SKM-1 (cell line): ENCODE measurements at regions not wholly inside any gene's neighbourhood (a gene's known extent, or its start where the extent isn't known, plus 50 kb on each side); places are given as distances from the start of the nearest gene placed in this dataset.
"Not testable (repeated sequence)": the region's sequence is repeated elsewhere in the genome, so short reads cannot be mapped to it uniquely, and the experiment has no call there.

Source experiments
- DNase-seq: peaks from one replicate; lab custom pipeline; 2025; ENCODE audit not compliant: unreplicated experiment; lab: John Stamatoyannopoulos, UW

GRCh38 chr10:22875581-22875980, 52.3 kb upstream of the ARMC3 start:
- DNase-seq = no peak

DNA sequence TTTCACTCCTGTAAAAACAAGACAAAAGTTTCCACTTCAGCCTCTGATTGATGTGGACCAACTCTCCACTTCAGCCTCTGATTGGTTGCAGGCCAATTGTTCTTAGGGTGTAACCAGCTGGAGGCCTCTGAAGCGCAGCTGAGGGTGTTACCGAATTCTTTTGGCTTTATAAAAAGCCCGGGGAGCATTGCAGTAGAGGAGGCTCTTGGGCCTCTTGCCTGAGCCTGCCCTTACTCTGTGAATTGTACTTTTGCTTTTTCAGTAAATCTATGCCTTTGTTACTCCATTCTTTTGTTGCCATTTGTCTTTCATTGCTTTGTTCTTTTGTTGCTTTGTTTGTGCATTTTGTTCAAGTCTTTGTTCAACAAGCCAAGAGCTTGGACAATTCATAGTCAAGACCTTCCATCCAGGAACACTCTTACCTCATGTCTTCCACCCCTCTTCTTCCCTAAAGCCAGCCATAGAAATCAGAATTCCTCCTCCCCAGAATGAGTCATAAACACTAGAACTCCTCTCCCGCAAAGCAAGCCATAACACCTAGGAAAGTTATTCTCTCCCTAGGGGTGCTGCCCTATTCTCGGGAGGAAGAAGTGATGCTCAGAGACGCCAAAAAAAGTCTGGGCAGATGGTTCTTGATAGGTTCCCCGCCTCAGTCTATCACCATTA, 53.5 kb upstream of the ARMC3 start:
- DNase-seq = no peak

DNA sequence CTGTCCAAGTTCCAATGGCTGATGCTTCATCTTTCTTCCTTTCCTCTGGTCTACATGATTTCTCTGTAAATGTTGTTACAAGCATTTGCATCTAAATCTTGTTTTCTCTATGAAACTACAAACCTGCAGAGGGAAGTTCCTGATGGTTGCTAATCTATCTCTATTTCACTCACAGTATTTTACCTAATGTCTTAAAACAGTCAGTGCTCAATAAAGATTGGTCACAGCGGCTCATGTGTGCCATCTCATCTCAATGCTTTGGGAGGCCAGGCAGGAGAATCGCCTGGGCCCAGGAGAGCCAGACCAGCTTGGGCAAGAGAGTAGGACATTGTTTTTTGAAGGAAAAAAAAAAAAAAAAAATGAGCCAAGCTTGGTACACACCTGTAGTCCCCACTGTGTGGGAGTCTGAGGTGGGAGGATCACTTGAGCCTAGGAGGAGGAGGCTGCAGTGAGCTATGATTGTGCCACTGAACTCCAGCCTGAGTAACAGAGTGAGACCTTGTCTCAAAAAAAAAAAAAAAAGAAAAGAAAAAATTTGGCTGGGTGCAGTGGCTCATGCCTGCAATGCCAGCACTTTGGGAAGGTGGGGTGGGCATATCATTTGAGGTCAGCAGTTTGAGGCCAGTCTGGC, 71.3 kb upstream of the ARMC3 start:
- no peak for DNase-seq

GRCh38 chr10:22854935-22855421, 72.9 kb upstream of the ARMC3 start:
- DNase-seq = no peak

DNA sequence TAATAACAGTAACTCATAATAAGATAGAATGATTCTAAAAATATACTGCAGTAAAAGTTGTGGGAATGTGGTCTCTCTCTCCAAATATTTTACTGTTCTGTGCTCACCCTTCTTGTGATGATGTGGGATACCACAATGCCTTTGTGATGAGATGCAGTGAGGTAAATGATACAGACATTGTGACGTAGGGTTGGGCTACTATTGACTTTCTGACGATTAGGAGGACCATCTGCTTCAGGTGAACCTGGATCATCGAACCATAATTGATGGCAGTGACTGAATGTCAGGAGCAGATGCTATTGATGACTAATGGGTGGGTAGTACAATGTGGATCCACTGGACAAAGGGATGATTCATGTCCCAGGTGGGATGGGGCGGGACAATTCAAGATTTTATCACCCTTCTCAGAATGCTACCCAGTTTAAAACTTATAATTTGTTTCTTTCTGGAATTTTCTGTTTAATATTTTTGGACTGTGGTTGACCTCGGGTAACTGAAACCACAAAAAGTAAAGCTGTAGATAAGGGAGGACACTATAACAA, 73.9 kb upstream of the ARMC3 start:
- DNase-seq = no peak

- DNase-seq = no peak
These were observed 75.0 kb upstream of the ARMC3 start for GRCh38 chr10:22852712-22853353.

DNA sequence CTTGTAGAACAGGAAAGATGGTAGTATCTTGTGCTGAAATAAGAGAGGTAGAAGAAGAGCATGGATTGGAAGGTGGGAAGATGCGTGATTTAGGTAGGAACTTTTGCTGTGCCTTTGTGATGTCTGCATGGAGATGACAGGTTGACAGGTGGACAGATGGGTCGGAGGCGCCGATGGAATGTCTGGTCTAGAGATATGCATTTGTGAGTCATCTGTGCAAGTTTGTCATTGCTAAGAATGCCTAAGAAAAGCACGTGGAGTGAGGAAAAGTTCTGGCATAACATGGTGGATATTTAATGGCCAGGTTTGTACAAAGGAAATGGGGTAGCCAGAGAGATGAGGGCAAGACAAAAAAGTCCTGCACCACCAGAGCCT, 76.0 kb upstream of the ARMC3 start:
- DNase-seq = no peak

- no peak for DNase-seq
These were observed 77.3 kb upstream of the ARMC3 start for GRCh38 chr10:22850541-22850940.

DNA sequence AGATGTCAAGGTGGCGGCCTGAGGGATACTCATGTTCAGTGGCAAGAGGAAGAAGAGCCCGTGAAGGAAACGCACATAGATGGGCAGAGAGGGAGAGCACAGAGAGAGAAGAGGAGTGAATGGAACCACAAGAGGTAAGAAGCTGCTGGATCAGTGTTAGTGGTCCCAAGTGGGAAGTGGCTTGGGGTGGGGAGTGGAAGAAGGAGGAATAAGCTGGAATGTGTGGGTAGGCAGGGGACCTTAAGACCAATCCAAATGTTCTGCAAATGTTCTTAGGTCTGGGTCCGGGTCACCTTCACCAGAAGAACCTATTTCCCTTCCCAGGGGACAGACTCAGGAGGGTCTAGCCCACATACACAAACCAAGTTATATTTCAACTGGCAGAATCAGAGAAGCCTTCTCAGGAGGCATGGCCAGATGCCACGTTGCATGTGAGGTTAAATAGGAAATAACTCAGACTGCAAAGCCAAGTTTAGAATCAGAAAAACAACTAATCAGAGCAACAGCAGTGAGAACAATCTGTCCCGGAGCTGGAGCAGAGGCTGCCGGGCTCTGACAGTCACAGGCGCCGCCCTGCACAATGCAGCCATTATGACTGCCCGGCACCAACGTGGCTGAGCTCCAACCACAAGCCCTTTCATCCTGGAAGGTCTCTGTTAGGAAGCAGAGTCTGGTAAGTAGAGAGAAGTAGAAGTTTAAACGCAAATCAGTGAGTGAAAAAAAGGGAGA, 78.6 kb upstream of the ARMC3 start:
- no peak for DNase-seq

GRCh38 chr10:22848509-22848908, 79.3 kb upstream of the ARMC3 start:
- no peak for DNase-seq

DNA sequence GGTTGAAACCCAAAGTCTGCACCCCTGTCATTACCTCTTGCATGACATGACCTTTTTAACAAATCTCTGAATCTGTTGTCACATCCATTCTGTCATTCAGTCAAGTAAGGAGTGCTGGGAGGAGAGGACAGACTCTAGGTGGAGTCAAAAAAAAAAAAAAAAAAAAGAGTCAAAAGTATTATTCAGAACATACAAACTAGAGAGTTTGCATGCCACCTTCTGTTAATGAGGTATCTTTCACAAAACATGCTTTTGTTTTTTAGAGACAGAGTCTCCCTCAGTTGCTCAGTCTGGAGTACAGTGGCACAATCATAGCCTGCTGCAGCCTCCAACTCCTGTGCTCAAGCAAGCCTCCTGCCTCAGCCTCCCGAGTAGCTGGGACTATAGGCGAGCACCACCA, 81.6 kb upstream of the ARMC3 start:
- no peak for DNase-seq

DNA sequence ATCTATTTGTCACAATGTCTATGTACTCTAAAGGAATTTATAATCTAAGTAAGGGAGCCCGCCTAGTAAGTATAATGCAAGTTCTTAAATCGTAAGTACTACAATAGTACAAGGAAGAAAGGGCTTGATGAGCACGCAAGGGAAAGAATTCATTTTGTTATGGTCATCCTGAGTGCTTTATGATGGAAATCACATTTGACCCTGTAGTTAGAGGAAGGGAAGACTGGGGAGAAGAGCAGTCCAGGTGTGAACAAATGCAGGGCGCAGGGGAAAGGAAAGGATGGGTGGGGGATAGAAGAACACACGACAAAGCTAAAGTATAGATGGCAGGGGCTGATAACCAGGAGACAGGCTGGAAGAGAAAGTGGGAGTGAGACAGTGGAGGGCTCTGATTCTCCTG, 88.2 kb upstream of the ARMC3 start:
- no peak for DNase-seq

DNA sequence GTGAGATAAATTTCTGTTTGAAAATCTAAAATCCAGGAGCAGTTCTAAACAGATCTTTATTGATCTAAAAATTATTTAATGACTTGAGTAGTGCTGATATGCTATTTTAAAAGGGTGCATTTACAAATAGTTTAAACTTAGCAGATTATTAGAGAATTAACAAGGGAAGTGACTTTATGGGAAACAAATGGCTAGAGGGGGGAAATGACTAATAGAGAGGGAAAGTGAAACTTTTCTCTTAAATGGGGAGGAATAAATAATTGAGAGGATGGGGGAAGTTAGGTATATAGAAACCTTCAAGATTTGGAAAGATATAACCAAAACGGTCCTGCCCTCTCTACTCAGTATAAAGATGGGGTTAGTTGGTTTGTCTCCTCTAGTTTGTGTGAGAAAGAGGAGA, 90.1 kb upstream of the ARMC3 start:
- DNase-seq = no peak

DNA sequence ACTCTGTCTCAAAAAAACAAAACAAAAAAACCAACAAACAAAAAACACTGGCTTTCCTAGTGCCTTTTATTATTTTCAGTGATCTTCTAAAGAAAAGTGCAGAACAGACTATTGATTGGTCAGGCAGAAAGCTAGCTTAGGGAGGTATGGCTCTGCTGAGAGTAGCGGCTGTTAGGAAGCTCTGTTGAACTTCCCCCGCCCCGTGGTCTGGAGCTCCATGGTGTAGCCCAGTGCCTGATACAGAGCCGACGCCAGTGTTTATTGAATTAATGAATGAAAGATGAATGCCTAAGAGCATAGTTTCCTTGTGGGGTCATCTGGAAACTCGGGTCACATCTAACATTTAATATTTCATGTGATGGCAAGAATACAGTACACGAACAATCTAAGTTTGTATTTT, 90.5 kb upstream of the ARMC3 start:
- DNase-seq = no peak

GRCh38 chr10:22834471-22834870, 93.4 kb upstream of the ARMC3 start:
- no peak for DNase-seq

DNA sequence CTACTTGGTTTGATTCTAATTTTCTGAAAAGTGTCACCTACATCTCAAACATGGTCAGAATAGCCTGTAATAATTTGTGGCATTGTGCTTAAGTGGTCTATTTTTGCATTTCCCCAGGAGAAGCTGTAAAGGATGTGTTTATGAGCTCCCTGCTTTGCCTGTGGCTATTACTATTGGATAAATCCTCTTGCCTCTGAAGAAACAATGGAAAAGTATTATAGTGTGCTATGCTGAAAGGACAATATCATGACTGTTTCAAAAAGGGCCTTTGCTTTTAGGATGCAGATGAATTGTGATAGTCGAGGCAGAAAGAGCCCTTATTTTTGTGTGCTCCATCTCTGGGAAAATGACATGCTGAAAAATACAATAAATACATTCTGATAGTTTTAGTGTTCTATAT, 94.1 kb upstream of the ARMC3 start:
- DNase-seq = no peak

DNA sequence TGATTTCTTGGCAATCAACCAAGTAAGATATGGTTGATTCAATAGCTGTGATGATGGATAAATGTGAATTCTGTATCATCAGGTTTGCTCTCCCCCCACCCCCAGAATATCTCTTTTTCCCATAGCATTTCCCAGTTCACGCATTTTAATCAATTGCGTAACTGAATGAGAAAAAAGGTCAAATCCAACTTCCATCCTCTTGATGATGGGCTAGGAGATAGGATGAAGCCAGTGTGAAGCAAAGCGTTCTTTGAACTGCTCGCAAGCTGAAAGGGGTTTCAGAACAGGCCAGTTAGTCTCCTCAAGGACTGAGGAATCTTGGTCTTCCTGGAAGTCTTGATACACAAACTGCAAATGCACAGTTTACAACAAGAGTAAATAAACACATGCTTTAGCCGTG, 94.5 kb upstream of the ARMC3 start:
- no peak for DNase-seq

GRCh38 chr10:22832851-22833250, 95.0 kb upstream of the ARMC3 start:
- no peak for DNase-seq

- DNase-seq = no peak
These were observed 95.7 kb upstream of the ARMC3 start for GRCh38 chr10:22832066-22832602.

GRCh38 chr10:22831586-22831985, 96.3 kb upstream of the ARMC3 start:
- no peak for DNase-seq

DNA sequence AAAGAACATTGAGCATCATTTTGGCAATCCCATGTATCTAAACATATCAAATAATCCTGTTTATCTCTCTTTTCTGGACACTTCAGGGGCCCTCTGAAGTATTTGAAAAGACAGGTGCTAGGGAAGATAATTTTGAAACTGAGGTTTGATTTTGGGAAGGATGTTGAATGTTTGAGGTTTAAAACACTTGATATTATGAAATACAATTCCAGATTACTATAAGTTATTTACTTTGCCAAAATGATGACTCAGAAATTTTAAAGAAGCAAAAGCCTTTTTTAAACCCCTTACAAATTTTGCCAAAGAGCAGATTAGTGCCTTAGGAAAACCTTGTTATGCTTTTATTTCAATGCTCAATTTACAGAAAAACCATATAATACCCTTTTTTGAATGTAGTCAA, 99.1 kb upstream of the ARMC3 start:
- not testable (repeated sequence) for DNase-seq
